Neural progenitor cell (in vitro differentiated cells): ENCODE measurements at regions not wholly inside any gene's neighbourhood (a gene's known extent, or its start where the extent isn't known, plus 50 kb on each side); places are given as distances from the start of the nearest gene placed in this dataset.

Source experiments
- CTCF ChIP-seq: fragments of 200-600 bp; sonication (generic); IDR thresholded peaks from 2 replicates; pipeline ENCODE4 v1.5.1; 2017; ENCODE audit warnings: antibody characterized with exemption, mild to moderate bottlenecking
- EZH2 ChIP-seq: fragments of 200-600 bp; sonication (generic); IDR thresholded peaks from 2 replicates; pipeline ENCODE4 v1.6.1; 2017; ENCODE audit warnings: antibody characterized with exemption, mild to moderate bottlenecking, moderate library complexity
- EZH2phosphoT487 ChIP-seq: fragments of 200-600 bp; sonication (generic); IDR thresholded peaks from 2 replicates; pipeline ENCODE4 v1.6.1; 2017; ENCODE audit warnings: antibody characterized with exemption

GRCh38 chr12:124479680-124480468 lies 87.5 kb downstream of the NCOR2 start:
- TF ChIP-seq CTCF (no peak), EZH2 (no peak), EZH2phosphoT487 (no peak)
